SK-N-DZ (cell line): ENCODE measurements at regions not wholly inside any gene's neighbourhood (a gene's known extent, or its start where the extent isn't known, plus 50 kb on each side); places are given as distances from the start of the nearest gene placed in this dataset.

Source experiments
- DNase-seq: peaks from one replicate; pipeline ENCODE4 v3.0.0-alpha.2; 2015; ENCODE audit warnings: low spot score
- small RNA-seq, 2 experiments: library from RNA; depleted of rRNA; stranded (forward); fragments of <200 nt; gene quantifications; one replicate each; pipeline ENCODE3, GENCODE V24; 2014

DNA sequence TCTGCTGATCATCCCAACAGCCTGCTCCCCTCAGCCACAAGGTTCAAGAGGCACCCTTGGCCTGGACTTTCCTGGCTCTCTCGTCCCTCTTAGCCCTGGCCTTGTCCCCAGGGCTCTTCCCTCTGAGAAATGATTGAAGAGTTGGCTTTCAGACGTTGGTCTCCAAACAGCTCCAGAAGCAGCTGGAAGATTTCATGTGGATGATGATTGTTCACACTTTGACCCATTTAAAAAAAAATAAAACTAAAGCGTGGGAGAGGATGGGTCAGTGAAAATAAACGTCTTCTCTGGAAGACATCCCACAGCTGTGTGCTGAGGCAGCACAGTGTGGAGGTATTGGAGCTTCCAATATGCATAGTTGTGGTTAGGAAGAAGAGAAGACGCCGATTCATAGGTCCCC is 54.7 kb upstream of the CDH11 start:
- DNase-seq = no peak

DNA sequence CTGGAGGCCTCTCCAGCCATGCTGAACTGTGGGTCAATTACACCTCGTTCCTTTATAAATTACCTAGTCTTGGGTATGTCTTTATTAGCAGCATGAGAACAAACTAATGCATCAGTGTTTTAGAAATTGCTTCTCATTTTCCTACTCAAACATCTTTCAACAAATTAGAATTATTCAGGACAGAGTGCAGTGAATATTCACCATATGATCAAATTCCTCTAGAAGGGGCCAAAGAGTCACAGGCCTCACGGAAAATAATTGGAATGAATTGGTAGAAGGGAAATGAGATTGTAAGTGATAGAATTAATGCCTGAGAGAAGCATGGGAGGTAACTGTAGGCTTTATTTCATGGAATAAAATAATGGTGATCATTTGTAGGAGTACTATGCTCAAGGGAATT is 50.5 kb upstream of the CDH11 start:
- DNase-seq = no peak

Small RNAs in the stretch of these regions (small RNA-seq; reads per million reads assigned to genes)
- gene AC025281.1 (0 reads per million in 2 experiments), gene RNA5SP428 (0 to 0.03 reads per million in 2 experiments)
